GM21576 (cell line): ENCODE measurements at regions not wholly inside any gene's neighbourhood (a gene's known extent, or its start where the extent isn't known, plus 50 kb on each side); places are given as distances from the start of the nearest gene placed in this dataset.
"Not testable (repeated sequence)": the region's sequence is repeated elsewhere in the genome, so short reads cannot be mapped to it uniquely, and the experiment has no call there.

Experiments used
- ATAC-seq: cut with Tn5 transposase; IDR thresholded peaks from one replicate; pipeline ENCODE4 v1.9.1; 2021; ENCODE audit warnings: mild to moderate bottlenecking, moderate library complexity; ENCODE audit not compliant: unreplicated experiment

- ATAC-seq = no peak
Observed at GRCh38 chr1:55534565-55535121, 319.5 kb upstream of the USP24 start.

DNA sequence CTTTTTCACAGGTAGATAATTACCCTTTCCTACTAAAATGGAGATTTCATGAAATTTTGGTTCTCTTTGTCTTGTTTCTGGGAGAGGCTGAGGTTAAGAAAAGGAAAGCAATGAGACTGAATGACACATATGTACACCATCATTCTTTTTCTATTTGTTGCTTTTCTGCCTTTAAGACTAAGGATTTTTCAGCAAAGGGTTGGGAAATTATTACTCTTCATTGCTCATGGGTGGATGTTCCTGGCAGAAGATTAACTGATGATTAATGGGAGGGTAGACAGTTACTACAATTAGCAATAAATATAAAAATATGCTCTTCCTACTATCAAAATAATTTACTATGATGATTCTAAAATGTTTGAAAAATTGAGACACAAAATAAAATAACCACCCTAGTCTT lies 316.5 kb upstream of the USP24 start:
- no peak for ATAC-seq

- no peak for ATAC-seq
Observed at GRCh38 chr1:55530749-55531478, 315.8 kb upstream of the USP24 start.

- ATAC-seq = no peak
Observed at GRCh38 chr1:55529017-55529416, 313.9 kb upstream of the USP24 start.

DNA sequence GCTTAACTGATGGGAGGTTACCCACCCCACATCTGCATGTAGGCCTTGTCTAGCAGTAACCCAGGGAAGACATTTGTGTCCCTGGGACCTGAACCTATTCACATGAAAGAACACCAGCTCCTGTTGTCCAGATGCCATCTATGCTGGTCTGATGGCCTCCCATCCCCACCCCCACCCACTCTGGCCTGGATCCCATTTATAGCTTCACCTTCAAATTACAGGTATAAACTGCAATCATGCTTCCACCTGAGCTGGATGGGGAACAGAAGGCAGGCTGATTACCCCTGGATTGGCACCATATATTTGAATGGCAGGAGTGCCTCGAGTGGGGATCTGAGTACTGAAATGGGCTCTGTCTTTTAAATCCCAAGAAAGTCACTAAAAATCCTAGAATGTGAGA lies 312.7 kb upstream of the USP24 start:
- ATAC-seq = no peak

- no peak for ATAC-seq
Observed at GRCh38 chr1:55526716-55527115, 311.6 kb upstream of the USP24 start.

DNA sequence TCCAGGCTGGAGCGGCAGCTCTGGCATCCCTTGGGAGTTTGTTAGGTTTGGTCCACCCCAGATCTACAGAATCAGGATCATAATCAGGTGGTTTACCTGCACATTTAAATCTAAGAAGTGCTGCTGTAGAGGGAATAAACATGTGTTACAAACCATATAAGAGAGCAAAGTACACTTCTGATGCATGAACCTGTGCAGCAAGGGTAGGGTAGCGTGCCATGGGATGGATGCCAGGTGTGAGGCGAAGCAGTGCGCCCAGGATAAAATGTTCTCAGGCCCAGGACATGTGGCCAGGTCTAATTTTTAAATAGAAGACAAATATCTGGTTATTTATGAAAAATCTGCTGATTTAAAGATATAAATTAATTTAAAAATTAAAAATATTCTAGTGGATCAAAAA lies 308.8 kb upstream of the USP24 start:
- ATAC-seq = no peak

- no peak for ATAC-seq
Observed at GRCh38 chr1:55522982-55523381, 307.8 kb upstream of the USP24 start.

DNA sequence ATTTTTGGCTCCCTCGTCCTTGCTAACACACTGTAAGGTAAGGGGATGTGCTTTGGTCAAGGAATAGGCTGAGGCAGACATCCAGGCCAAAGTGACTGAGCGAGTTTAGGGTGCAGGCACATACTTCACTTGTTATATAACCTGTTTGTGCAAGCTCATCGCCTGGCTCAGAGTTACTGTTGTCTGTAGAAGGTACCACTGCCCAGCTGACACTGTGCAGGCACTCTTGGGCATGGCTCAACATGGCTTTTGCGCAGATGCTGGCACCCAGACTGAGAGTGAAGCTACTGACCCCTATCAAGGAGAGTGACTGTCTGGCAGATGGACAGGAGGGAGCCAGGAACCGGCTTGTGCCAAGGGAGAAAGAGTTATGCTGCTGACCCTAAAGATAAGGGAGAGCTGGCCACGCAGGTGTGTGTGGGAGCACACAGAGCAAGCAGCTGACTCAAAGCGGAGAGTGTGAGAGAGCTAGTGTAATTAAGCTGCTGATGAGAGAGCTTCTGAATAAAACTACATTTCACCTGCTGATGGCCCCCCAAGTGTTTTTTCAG lies 307.3 kb upstream of the USP24 start:
- ATAC-seq = no peak

DNA sequence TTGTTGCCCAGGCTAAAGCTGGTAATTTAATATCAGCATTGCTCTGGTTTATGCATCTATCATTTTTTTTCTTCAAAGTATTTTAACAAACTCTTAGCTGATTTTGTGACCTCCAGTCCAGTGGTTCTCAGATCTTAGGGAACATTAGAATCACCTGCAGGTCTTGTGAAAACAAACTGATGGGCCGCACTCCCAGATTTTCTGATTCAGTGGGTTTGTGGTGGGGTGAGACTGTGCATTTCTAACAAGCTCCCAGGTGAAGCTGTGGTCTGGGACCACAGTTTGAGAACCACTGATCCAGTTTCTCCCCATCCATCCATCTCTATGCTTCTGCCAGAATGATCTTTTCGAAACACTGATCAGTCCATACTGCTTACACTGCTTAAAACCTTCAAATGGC lies 305.7 kb upstream of the USP24 start:
- no peak for ATAC-seq

- ATAC-seq = no peak
Observed at GRCh38 chr1:55519937-55520683, 304.9 kb upstream of the USP24 start.

DNA sequence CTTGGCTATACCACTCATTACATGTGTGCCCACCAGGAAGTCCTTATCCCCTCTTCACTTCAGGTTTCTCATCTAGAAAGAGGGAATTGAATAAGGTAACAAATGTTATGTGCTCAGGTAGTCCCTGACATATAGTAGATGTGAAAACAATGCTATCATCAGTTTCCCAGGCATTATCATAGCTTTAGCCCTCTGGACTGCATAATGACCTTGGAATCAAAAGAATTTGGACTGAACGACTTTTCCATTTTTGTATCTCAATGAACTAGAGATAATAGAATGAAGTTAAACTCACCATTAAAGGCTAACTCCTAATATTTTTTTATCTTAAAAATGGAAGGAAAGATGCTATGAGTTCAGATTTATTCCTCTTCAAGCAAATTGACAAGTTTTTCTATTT lies 304.1 kb upstream of the USP24 start:
- no peak for ATAC-seq

DNA sequence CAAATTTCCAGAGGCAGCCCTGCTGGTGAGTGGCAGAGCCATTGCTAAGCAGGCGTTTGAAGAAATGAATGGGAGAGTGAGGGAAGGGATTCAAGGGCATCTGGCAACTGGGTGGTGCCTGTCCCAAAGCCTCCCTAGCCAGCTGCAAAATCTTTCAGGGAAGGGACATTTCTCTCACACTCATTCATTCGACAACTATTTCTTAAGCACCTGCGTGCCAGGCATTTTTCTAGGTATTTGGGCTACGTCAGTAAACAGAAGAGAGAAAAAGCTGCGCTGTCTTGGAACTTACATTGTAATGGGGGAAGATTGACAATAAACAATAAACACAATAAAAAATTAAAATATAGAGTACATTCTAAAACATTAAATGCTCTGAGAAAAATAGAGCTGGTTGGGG lies 301.9 kb upstream of the USP24 start:
- ATAC-seq = no peak

- not testable (repeated sequence) for ATAC-seq
Observed at GRCh38 chr1:55514571-55514970, 299.4 kb upstream of the USP24 start.

- no peak for ATAC-seq
Observed at GRCh38 chr1:55512466-55512865, 297.3 kb upstream of the USP24 start.

DNA sequence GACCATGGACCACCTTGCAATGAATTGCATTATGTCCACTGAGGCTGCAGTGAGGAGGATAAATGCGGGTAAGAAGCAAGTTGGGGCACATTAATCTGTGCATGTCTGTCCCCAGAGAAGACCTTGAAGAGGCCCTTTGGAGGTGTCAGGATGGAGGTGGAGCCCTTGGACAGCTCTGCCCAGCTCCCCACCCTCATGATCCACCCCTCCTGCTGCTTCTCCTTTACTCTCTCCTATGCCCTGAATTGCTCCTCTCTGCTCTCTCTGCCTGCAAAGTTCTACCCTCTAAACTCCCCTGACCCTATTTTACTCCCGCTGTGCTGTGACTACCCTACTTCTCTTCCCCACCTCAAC lies 292.4 kb upstream of the USP24 start:
- ATAC-seq = no peak

GRCh38 chr1:55506740-55507577 lies 291.8 kb upstream of the USP24 start:
- no peak for ATAC-seq

DNA sequence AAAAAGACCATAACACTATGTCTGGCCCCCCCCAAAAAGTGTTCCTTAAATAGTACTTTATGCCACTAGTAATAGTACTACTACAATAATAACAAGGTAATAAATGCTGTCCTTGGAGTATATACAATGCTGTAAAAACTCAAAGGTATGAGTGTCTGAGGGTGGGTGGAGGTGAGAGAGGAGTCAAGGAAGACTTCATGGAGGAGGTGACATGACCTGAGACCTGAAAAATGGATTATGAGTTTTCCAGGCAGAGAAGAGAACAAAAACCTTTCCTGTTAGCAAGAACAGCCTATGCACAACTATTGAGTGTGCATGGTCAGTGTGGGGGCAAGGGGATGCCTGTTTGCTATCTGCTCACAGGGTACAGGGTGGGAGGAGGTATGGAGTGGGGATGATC lies 290.2 kb upstream of the USP24 start:
- ATAC-seq = no peak

DNA sequence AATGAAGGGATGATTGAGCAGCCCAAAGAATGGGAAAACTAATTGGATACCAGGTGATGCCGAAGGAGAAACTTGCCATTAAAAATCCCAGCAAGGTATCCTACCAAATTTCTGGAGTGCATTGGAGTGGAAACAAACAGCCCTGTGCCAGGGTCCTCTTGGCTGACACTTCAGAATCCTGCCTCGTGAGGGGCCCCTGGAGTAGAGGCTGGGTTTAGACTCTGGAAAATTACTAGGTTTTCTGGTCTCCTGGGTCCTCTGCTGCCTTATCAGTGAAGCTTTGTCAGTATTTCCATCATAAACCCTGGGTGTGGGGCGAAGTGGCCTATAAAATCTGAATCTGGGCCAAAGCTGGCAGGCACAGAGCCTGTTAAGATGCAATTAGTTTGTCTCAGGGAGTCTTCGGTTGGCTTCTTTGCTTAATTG lies 289.2 kb upstream of the USP24 start:
- no peak for ATAC-seq

DNA sequence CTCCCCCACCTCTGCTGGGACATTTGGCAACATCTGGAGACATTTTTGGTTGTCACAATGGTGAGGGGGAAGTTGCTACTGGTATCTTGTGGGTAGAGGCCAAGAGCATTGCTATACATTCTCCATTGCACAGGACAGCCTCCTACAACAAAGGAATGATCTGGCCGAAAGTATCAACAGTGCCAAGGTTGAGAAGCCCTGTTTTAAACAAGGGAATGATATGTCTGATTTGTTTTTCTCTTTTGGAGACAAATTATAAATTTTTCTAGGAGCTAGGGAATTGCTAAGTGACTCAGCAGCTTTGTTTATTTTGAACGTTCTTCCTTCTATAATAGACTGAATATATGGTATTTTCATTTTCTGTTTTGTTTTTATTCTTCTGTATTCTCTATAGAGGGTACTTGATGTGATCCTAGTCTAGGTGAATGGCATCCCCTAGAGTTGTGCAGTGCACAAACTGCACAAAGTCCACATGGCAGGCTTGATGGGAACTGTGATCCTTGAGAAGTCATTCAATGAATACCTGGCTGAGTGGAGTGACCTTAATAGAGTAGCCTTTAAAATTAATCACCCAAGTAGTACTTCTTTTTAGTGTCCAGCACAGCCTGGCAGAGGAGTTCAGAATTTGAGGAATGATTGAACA lies 288.6 kb upstream of the USP24 start:
- ATAC-seq = no peak

DNA sequence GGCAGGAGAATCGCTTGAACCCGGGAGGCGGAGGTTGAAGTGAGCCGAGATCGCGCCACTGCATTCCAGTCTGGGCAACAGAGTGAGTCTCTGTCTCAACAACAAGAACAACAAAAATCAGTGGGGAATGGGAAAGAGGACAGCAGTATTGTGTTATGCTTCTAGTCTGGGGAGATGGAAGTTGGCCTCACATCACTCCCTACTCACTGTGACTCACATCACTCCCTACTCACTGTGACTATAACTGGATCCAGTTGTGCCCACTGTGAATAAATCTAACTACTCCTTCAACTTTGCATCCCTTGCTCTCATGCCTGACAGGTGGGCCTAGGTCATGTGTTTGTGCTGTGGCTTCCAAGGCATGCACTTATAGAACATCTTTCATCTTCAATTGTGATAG lies 285.4 kb upstream of the USP24 start:
- ATAC-seq = no peak
